B cell (primary cell): ENCODE measurements at regions not wholly inside any gene's neighbourhood (a gene's known extent, or its start where the extent isn't known, plus 50 kb on each side); places are given as distances from the start of the nearest gene placed in this dataset.

Source experiments
- ATAC-seq: fragments of 200-7000 bp; cut with Tn5 transposase; one replicate; pipeline ENCODE4 v1.10.0; 2021; ENCODE audit warnings: low read depth, mild to moderate bottlenecking, moderate number of reproducible peaks, moderate library complexity
- CTCF ChIA-PET: fragments of 350-600 bp; sonication (Branson Sonifier 250); formaldehyde crosslinking; loops from one replicate; lab custom pipeline; 2021; ENCODE audit warnings: antibody characterized with exemption, inconsistent platforms; lab: Charles Lee
- POLR2A ChIA-PET: fragments of 350-600 bp; sonication (Branson Sonifier 250); formaldehyde crosslinking; loops from one replicate; lab custom pipeline; 2021; ENCODE audit warnings: antibody characterized with exemption; lab: Charles Lee
- DNase-seq: peaks from one replicate; pipeline ENCODE4 v3.0.0; 2013
- H2AFZ ChIP-seq: 2 replicates; pipeline ENCODE4 v1.6.1; 2012; ENCODE audit warnings: mild to moderate bottlenecking, low read depth, low read length; ENCODE audit not compliant: insufficient read depth, poor library complexity, severe bottlenecking
- H3K27ac ChIP-seq, 2 donors: 1 replicate in 1 of 2; 2 replicates in 1 of 2; pipeline ENCODE4 v1.5.1; 2012 to 2013; ENCODE audit warnings: low read length in 2 of 2, mild to moderate bottlenecking in 2 of 2, moderate library complexity in 1 of 2
- H3K27me3 ChIP-seq, 4 experiments: fragments of 200-600 bp in 1 of 4; sonication (generic) in 1 of 4; replicated peaks in 1 of 4; 1 replicate in 2 of 4; 2 replicates in 2 of 4; pipeline versions ENCODE4 v1.6.1 to v1.7.0; 2013 to 2016; ENCODE audit warnings: low read length in 3 of 4, mild to moderate bottlenecking in 2 of 4, mixed read lengths in 1 of 4, moderate library complexity in 1 of 4; ENCODE audit not compliant: insufficient read depth in 4 of 4, control insufficient read depth in 3 of 4; ENCODE audit errors: control extremely low read depth in 1 of 4
- H3K36me3 ChIP-seq, 2 experiments: replicated peaks in 1 of 2; 1 replicate in 1 of 2; 2 replicates in 1 of 2; pipeline versions ENCODE4 v1.6.1 to v1.7.1; 2013; ENCODE audit warnings: low read length in 1 of 2; ENCODE audit not compliant: insufficient read depth in 2 of 2, control insufficient read depth in 1 of 2; ENCODE audit errors: control extremely low read depth in 1 of 2, extremely low read depth in 1 of 2
- H3K4me1 ChIP-seq, 2 donors: fragments of 200-600 bp in 1 of 2; sonication (generic) in 1 of 2; 1 replicate in 1 of 2; 2 replicates in 1 of 2; pipeline versions ENCODE4 v1.5.1 to v1.6.1; 2013 to 2017; ENCODE audit warnings: low read length in 2 of 2; ENCODE audit not compliant: control insufficient read depth in 2 of 2, insufficient read depth in 2 of 2
- H3K4me2 ChIP-seq: replicated peaks from 2 replicates; pipeline ENCODE3; 2012; ENCODE audit warnings: mild to moderate bottlenecking, low read depth, low read length; ENCODE audit not compliant: poor library complexity, severe bottlenecking
- H3K4me3 ChIP-seq, 5 experiments: fragments of 200-600 bp in 1 of 5; sonication (generic) in 1 of 5; 1 replicate in 3 of 5; 2 replicates in 2 of 5; pipeline versions ENCODE4 v1.5.1 to v1.7.0; 2011 to 2016; ENCODE audit warnings: low read length in 4 of 5, mild to moderate bottlenecking in 4 of 5, low read depth in 2 of 5, control low read depth in 1 of 5, moderate library complexity in 1 of 5; ENCODE audit not compliant: insufficient read depth in 1 of 5; ENCODE audit errors: control extremely low read depth in 1 of 5, extremely low read depth in 1 of 5
- H3K79me2 ChIP-seq: fragments of 200-600 bp; sonication (generic); one replicate; pipeline ENCODE4 v1.6.0; 2016; ENCODE audit warnings: low read length; ENCODE audit not compliant: control insufficient read depth, insufficient read depth
- H3K9ac ChIP-seq: fragments of 200-600 bp; sonication (generic); 2 replicates; pipeline ENCODE4 v1.6.1; 2017; ENCODE audit warnings: mild to moderate bottlenecking, low read length, moderate library complexity
- H3K9me3 ChIP-seq, 3 donors: one replicate each; pipeline versions ENCODE4 v1.6.1 to v1.7.1; 2013; ENCODE audit warnings: low read length in 2 of 3; ENCODE audit not compliant: control insufficient read depth in 2 of 3, insufficient read depth in 1 of 3; ENCODE audit errors: control extremely low read depth in 1 of 3
- H4K20me1 ChIP-seq: 2 replicates; pipeline ENCODE4 v1.6.0; 2012; ENCODE audit warnings: mild to moderate bottlenecking, low read length; ENCODE audit not compliant: insufficient read depth, control insufficient read depth, poor library complexity, severe bottlenecking
- H3K27ac Mint-ChIP-seq: one replicate; pipeline ENCODE4 v1.8.0; 2021; ENCODE audit warnings: mixed read lengths
- H3K27me3 Mint-ChIP-seq: one replicate; pipeline ENCODE4 v1.8.0; 2021; ENCODE audit warnings: mixed read lengths
- H3K4me1 Mint-ChIP-seq: one replicate; pipeline ENCODE4 v1.8.0; 2021; ENCODE audit warnings: mixed read lengths
- H3K4me3 Mint-ChIP-seq: one replicate; pipeline ENCODE4 v1.8.0; 2021; ENCODE audit warnings: mixed read lengths
- H3K9me3 Mint-ChIP-seq: one replicate; pipeline ENCODE4 v1.8.0; 2022; ENCODE audit warnings: mixed read lengths; ENCODE audit not compliant: insufficient read depth
- CTCF ChIP-seq: fragments of 200-600 bp; IDR thresholded peaks from one replicate; pipeline ENCODE4 v1.8.0; 2022; ENCODE audit warnings: antibody characterized with exemption, mild to moderate bottlenecking
- EZH2 ChIP-seq: IDR thresholded peaks from 2 replicates; pipeline ENCODE4 v1.6.1; 2012; ENCODE audit warnings: borderline replicate concordance, low read depth, mild to moderate bottlenecking, moderate library complexity, low read length; ENCODE audit not compliant: insufficient read depth, poor library complexity, severe bottlenecking
- WGBS: methylation state at CpG from one replicate; pipeline ENCODE4 v1.1.5; 2013; ENCODE audit warnings: missing lambda C conversion rate; ENCODE audit not compliant: insufficient coverage; 5-methylcytosine and 5-hydroxymethylcytosine counted together
- intact Hi-C: fragments of 100-400 bp; cut with micrococcal nuclease; formaldehyde crosslinking; loops from one replicate; pipeline ENCODE4 v1.10.0; 2022

DNA sequence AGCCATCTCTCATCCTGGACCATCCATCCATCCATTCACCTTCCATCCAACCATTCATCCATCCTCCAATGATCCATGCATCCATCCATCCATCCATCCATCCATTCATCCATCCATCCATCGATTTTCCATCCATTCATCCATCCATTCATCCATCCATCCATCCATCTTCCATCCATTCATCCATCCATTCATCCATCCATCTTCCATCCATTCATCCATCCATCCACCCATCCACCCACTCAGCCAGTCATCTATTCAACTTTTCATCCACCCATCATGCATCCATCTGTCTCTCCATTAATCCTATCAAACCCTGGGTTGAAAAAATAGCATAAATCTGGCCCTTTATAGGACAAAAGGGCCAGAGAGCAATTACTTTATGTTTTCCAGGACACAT, 158.3 kb upstream of the WSCD1 start:
- Mint-ChIP-seq H3K4me1 (no peaks in the 10 kb centered on the region), H3K27me3 (no peaks in the 10 kb centered on the region), H3K27ac (no peak overlapping the region), H3K4me3 (no peak overlapping the region), H3K9me3 (no peaks in the 10 kb centered on the region)
- Histone ChIP-seq H3K79me2 (no peaks in the 10 kb centered on the region), H3K9me3 (peaks cover 0 to 6% (median 0%) of the 10 kb centered on the region in 3 donors), H3K4me1 (no peaks in the 10 kb centered on the region), H3K27me3 (no peaks in the 10 kb centered on the region), H3K36me3 (no peaks in the 10 kb centered on the region), H3K27ac (no peak overlapping the region), H3K9ac (no peak overlapping the region), H3K4me3 (no peak overlapping the region), H4K20me1 (no peaks in the 10 kb centered on the region), H3K4me2 (no peak overlapping the region), H2AFZ (no peak overlapping the region)
- TF ChIP-seq CTCF = no peak
- no peak for TF ChIP-seq EZH2
- ChIA-PET CTCF (no interaction called here), POLR2A (no interaction called here)
- 30% methylated on average over 1 of the region's 1 CpG for WGBS
- intact Hi-C loops = no loop called here
- DNase-seq = no peak
- no peak for ATAC-seq

- Mint-ChIP-seq H3K27me3 (no peaks in the 10 kb centered on the region), H3K27ac (no peak overlapping the region), H3K4me3 (no peak overlapping the region), H3K4me1 (no peaks in the 10 kb centered on the region), H3K9me3 (no peaks in the 10 kb centered on the region)
- ChIA-PET POLR2A (no interaction called here), CTCF (no interaction called here)
- H3K9ac ChIP-seq = no peak overlapping the region
- H2AFZ ChIP-seq = no peak overlapping the region
- H3K27ac ChIP-seq = no peak overlapping the region
- TF ChIP-seq EZH2 = no peak
- no peak for TF ChIP-seq CTCF
- intact Hi-C loops = no loop called here
- no peak for DNase-seq
- H3K36me3 ChIP-seq = no peaks in the 10 kb centered on the region
- peaks cover 0 to 3% (median 0%) of the 10 kb centered on the region in 4 experiments for H3K27me3 ChIP-seq
- no peaks in the 10 kb centered on the region for H3K4me1 ChIP-seq
- H4K20me1 ChIP-seq = no peaks in the 10 kb centered on the region
- H3K9me3 ChIP-seq = peaks cover 0 to 6% (median 0%) of the 10 kb centered on the region in 3 donors
- no peak overlapping the region for H3K4me3 ChIP-seq
- no peak overlapping the region for H3K4me2 ChIP-seq
- 84% methylated on average over 7 of the region's 7 CpGs for WGBS
- H3K79me2 ChIP-seq = no peaks in the 10 kb centered on the region
- ATAC-seq = no peak
Measured at GRCh38 chr17:5913032-5913531, 157.1 kb upstream of the WSCD1 start.
